Middle frontal gyrus (tissue), 1 donor: ENCODE measurements at regions not wholly inside any gene's neighbourhood (a gene's known extent, or its start where the extent isn't known, plus 50 kb on each side); places are given as distances from the start of the nearest gene placed in this dataset.
"Not testable (repeated sequence)": the region's sequence is repeated elsewhere in the genome, so short reads cannot be mapped to it uniquely, and the experiment has no call there.

Source experiments
- DNase-seq: peaks from one replicate; pipeline ENCODE4 v3.0.0-alpha.2; 2015; ENCODE audit warnings: low spot score; ENCODE audit errors: extremely low spot score

DNA sequence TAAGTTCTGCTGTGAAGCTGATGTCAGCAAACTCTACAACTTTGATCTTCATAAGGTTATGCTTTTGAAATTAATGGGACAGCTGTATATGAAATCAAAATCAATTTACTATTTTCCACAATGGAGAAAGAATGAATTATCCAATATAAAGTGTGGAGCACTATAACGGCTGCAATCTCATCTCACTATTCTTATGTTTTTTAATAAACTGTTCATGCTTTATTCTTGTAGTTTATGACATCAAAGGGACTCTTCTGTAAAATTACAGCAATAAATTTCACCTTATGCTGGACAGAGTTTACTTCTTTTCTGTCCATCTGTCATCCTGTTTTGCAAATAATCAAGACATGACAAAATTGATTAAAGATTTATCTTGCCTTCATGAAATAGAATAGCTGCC is 192.5 kb downstream of the TECRL start:
- DNase-seq = no peak

- no peak for DNase-seq
These were observed 203.9 kb downstream of the TECRL start for GRCh38 chr4:64205376-64205775.

- DNase-seq = no peak
These were observed 209.2 kb downstream of the TECRL start for GRCh38 chr4:64200001-64200555.

GRCh38 chr4:64195582-64195981 is 213.7 kb downstream of the TECRL start:
- DNase-seq = no peak

- no peak for DNase-seq
These were observed 216.4 kb downstream of the TECRL start for GRCh38 chr4:64192731-64193412.

GRCh38 chr4:64174247-64174882 is 234.9 kb downstream of the TECRL start:
- no peak for DNase-seq

- DNase-seq = no peak
These were observed 242.9 kb downstream of the TECRL start for GRCh38 chr4:64166365-64166764.

- peak; percentile 48 for DNase-seq
These were observed 250.5 kb downstream of the TECRL start for GRCh38 chr4:64158648-64159326.

- no peak for DNase-seq
These were observed 251.9 kb downstream of the TECRL start for GRCh38 chr4:64157397-64157796.

- DNase-seq = no peak
These were observed 253.0 kb downstream of the TECRL start for GRCh38 chr4:64156253-64156652.

DNA sequence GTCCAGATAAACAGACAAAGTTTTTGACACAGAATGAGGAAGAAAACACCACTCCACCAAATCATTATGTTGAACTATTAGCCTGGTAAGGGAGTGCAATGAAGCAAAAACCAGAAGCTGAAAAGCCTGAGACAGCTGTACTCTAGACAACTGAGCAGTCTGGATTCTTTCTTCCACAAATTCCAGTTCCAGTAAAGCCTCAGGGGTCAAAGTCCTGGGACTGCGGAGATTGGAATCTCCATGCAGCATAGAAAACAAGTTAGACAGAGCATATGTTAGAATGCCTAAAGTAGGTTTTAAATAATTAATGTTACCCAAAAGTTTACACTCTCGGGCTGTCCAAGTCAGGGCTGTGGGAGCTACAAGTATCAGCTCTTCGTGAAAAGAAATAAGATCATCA is 263.2 kb downstream of the TECRL start:
- no peak for DNase-seq

GRCh38 chr4:64144994-64145393 is 264.3 kb downstream of the TECRL start:
- no peak for DNase-seq

DNA sequence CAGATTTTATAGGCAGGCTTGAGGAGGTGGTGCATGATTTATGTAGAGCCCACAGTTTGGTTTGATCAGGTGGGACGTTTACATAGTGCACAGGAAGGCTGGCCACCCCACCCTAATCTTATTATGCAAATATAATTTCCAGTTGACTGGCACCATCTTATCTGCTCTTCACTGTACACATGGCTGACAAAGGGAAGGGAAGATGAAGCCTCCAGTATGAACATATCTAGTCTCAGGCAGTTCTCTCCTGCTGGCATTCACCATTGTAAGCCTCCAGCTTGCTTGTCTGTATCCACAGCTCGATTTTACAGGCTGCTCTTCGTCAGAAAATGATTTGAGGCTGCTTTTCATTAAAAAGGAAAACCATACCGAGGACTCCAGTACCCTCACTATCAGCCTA is 278.3 kb downstream of the TECRL start:
- DNase-seq = no peak

GRCh38 chr4:64125354-64125753 is 283.9 kb downstream of the TECRL start:
- no peak for DNase-seq

- DNase-seq = no peak
These were observed 287.4 kb downstream of the TECRL start for GRCh38 chr4:64121803-64122202.

DNA sequence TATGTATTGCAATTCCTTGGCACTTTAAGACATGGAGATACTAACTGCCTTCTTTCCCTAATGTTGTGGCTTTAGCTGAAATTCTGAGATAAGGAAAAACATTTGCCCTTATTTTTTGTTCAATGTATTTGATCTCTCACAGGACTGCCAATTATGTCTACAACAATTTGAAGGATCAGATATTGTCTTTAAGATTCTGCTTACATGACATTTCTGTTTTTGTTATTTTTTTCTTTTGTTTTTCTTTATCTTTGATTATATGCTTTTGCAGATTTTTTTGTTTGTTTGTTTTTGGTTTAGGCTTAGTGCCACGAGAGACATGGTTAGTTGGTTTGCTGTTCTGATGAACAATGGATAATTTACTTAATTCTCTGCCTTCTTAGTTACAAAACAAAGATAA is 303.3 kb downstream of the TECRL start:
- no peak for DNase-seq

DNA sequence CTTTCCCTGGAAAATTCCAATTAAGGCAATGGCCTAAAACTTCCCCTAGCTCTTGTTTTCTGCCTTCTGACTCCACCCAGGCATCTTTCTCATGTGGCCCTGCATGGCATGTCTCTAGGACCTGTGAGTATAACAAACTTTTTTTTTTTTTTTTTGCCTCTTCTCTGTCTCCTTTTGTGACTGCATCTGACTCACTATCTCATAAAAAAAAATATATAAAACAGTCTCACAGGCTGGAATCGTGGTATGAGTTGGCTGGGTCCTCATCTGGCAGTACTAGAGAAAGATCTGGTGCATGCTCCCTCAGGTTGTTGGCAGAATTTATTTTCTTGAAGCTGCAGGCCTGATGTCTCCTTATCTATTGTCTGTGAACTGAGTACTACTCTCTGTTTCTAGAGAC is 313.9 kb downstream of the TECRL start:
- DNase-seq = no peak

DNA sequence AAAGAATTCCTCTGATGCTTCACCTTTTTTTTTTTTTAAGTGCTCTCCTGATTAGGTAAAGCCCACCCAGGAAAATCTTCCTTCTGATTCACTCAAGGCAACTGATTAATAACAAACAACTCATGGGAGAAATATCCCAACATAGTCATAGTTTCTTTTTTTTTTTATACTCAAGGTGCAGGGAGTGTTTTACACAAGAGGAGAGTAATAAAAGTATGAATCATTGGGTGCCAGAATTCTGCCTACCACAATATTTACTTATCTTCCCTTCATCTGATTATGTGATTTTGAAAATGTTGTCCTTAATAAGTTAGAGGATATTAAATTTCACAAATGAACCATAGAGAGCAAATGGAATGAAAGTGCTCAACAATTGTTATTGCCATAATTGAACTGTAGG is 329.9 kb downstream of the TECRL start:
- no peak for DNase-seq

DNA sequence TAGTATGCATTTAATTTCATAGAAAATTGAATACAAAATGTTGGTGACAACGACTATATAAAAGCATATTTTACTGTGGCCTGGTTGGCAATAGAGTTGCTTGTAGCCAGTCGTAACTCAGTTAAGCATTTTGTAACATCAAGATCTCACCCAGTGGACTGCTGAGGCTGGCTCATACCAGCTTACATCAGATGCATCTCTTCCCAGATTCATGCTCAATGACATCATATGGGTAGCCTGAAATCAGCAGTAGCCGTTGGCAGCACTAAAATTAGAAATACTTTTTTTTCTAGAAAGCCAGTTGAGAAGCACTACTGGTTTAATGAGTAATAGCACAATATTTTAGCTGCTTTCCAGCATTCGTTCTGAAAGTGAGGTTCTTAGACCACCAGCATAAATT is 341.2 kb downstream of the TECRL start:
- no peak for DNase-seq

DNA sequence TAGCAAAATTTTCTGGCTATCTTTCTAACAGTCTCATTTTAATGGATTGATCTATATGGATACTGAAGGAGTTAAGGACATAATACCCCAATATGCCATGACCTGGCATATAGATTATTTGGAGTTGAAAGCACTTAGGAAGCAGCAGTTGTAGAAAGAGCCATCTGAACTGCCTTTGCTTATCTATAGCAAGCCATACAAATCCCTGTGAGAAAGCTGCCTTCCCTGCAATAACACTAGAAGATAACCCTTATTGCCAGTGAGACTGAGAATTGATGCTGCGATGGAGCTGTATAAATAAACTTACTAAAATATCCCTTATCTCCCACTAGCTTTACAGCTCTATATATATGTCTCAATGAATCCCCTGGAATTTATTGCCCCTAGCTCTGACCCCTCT is 346.3 kb downstream of the TECRL start:
- no peak for DNase-seq

- DNase-seq = not testable (repeated sequence)
These were observed 372.2 kb downstream of the TECRL start for GRCh38 chr4:64037033-64037432.

- DNase-seq = no peak
These were observed 386.7 kb downstream of the TECRL start for GRCh38 chr4:64022560-64022959.
